ENCODE measurements at regions not wholly inside any gene's neighbourhood (a gene's known extent, or its start where the extent isn't known, plus 50 kb on each side); places are given as distances from the start of the nearest gene placed in this dataset.

DNA sequence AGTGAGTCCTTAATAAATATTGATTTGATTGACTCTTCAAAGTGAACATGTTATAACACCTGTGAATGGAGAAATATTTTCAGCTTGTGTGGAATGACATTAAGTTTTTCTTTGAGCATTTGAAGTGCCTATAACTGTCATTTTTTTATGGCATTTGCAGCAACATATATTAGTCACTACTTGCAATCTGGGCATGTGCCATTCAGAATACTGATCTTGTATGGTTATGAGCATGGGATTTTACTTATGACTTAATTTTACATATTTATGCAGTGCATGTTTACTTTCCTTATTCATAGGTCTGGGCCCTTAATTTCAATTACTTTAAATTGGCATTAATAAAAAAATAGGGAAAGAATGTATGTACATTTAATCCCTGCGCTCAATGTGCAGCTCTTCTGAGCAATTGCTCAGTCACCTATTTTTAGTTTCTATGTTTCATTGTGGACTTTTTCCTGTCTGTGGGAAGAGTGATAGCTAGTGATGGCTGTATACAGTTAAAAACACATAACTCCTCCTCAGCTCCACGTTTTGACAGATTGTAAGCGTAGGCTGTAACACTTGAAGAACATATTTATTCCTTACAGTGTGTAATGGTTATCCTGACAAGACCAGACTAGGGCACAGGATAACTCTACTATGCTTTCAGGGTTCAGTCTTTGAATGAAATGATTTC, 339.6 kb downstream of the SNAPC1 start:
- Histone ChIP-seq H2AK9ac (replicated peaks; ENCODE audit: low read depth, low read length, poor library complexity) (no peak overlapping the region), H3K4me1 (ENCODE audit: control insufficient read depth, insufficient read depth, low read length) (no peaks in the 10 kb centered on the region), H3K18ac (ENCODE audit: low read depth, low read length) (no peak overlapping the region), H4K8ac (ENCODE audit: low read depth in 2 of 2, low read length in 2 of 2) (no peak overlapping the region), H3K27ac (ENCODE audit: insufficient read depth, low read length) (no peak overlapping the region), H2BK120ac (ENCODE audit: low read depth, low read length) (no peak overlapping the region), H2AK5ac (ENCODE audit: low read depth, low read length) (no peak overlapping the region), H2AFZ (replicated peaks; ENCODE audit: low read length, poor library complexity) (no peak overlapping the region), H4K5ac (ENCODE audit: low read depth, low read length) (no peak overlapping the region), H2BK15ac (ENCODE audit: low read depth, low read length) (no peak overlapping the region), H3K79me1 (ENCODE audit: low read depth in 1 of 2, low read length in 2 of 2) (no peaks in the 10 kb centered on the region), H3K23ac (ENCODE audit: low read depth, low read length) (no peak overlapping the region), H4K20me1 (ENCODE audit: insufficient read depth, low read length) (no peaks in the 10 kb centered on the region), H3K4me3 (ENCODE audit: insufficient read depth, low read depth, low read length) (no peak overlapping the region), H3K56ac (ENCODE audit: extremely low read depth, insufficient read depth, low read length) (no peak overlapping the region), H3K9ac (ENCODE audit: low read depth, low read length) (no peak overlapping the region), H3K14ac (replicated peaks; ENCODE audit: low read depth, low read length) (no peak overlapping the region), H2BK5ac (ENCODE audit: low read depth, low read length, poor library complexity, severe bottlenecking) (no peak overlapping the region), H3K36me3 (ENCODE audit: control insufficient read depth, insufficient read depth, low read length) (no peaks in the 10 kb centered on the region), H3K4me2 (ENCODE audit: low read depth, low read length) (no peak overlapping the region), H3K9me3 (ENCODE audit: control insufficient read depth, insufficient read depth, low read length) (no peaks in the 10 kb centered on the region), H3K9me1 (ENCODE audit: insufficient read depth, low read length) (no peaks in the 10 kb centered on the region), H3K4ac (ENCODE audit: low read depth, low read length) (no peak overlapping the region), H3K27me3 (ENCODE audit: control insufficient read depth, insufficient read depth, low read length) (no peaks in the 10 kb centered on the region), H4K91ac (ENCODE audit: insufficient read depth, low read depth, low read length) (no peak overlapping the region), H2BK20ac (ENCODE audit: low read depth, low read length) (no peak overlapping the region)
- BruUV-seq (replicated peaks) = no TSS peak
- TF ChIP-seq, protein P1, sequence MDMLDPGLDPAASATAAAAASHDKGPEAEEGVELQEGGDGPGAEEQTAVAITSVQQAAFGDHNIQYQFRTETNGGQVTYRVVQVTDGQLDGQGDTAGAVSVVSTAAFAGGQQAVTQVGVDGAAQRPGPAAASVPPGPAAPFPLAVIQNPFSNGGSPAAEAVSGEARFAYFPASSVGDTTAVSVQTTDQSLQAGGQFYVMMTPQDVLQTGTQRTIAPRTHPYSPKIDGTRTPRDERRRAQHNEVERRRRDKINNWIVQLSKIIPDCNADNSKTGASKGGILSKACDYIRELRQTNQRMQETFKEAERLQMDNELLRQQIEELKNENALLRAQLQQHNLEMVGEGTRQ (IDR thresholded peaks at IDR 0.05; ENCODE audit: low read depth, low read length) = no peak
- TF ChIP-seq RCOR1 (IDR thresholded peaks at IDR 0.05; ENCODE audit: insufficient replicate concordance, low read length) = no peak
- TF ChIP-seq BHLHE40 (IDR thresholded peaks at IDR 0.05; ENCODE audit: low read depth, low read length) = no peak
- TF ChIP-seq MAFK (IDR thresholded peaks at IDR 0.05; ENCODE audit: low read depth, low read length) = no peak
- TF ChIP-seq SMC3 (IDR thresholded peaks at IDR 0.05; ENCODE audit: low read depth, low read length) = no peak
- no peak for TF ChIP-seq MAZ (IDR thresholded peaks at IDR 0.05; ENCODE audit: borderline replicate concordance, low read depth, low read length)
- TF ChIP-seq, protein P2, sequence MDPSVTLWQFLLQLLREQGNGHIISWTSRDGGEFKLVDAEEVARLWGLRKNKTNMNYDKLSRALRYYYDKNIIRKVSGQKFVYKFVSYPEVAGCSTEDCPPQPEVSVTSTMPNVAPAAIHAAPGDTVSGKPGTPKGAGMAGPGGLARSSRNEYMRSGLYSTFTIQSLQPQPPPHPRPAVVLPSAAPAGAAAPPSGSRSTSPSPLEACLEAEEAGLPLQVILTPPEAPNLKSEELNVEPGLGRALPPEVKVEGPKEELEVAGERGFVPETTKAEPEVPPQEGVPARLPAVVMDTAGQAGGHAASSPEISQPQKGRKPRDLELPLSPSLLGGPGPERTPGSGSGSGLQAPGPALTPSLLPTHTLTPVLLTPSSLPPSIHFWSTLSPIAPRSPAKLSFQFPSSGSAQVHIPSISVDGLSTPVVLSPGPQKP (IDR thresholded peaks at IDR 0.05; ENCODE audit: borderline replicate concordance, low read depth, low read length) = no peak
- no peak for TF ChIP-seq RAD21 (IDR thresholded peaks at IDR 0.05; ENCODE audit: low read length)
- WGBS, 2 experiments (ENCODE audit: extremely low coverage in 2 of 2, insufficient read length in 1 of 2) = no CpG with 5 or more reads among the region's 3 CpGs
- ChIA-PET CTCF (no interaction called here), POLR2A (ENCODE audit: unreplicated experiment) (no interaction called here)
- no peak for DNase-seq
- dilution Hi-C loops (cut with HindIII; ENCODE audit: low sequenced_read_pairs, unreplicated experiment) = no loop called here
- no peak for ATAC-seq (ENCODE audit: low read depth)
- intact Hi-C loops (cut with micrococcal nuclease) = no loop called here
- in situ Hi-C loops (cut with MboI; ENCODE audit: low sequenced_read_pairs) = no loop called here

Data from IMR-90 (cell line).